ENCODE measurements at regions not wholly inside any gene's neighbourhood (a gene's known extent, or its start where the extent isn't known, plus 50 kb on each side); places are given as distances from the start of the nearest gene placed in this dataset.
A peak's percentile ranks its signal among the peaks of the same experiment; 100 is the strongest.

GRCh38 chr16:85181739-85182129 lies 69.5 kb upstream of the CIBAR2 start:
- peak in 1 of 2 donors; percentile 58 for DNase-seq
- peaks cover 67% of the 10 kb centered on the region for H3K36me3 ChIP-seq (ENCODE audit: control insufficient read depth, insufficient read depth, low read length)
- no CpG with 5 or more reads among the region's 18 CpGs for WGBS (ENCODE audit: insufficient coverage, low lambda C conversion rate)

DNA sequence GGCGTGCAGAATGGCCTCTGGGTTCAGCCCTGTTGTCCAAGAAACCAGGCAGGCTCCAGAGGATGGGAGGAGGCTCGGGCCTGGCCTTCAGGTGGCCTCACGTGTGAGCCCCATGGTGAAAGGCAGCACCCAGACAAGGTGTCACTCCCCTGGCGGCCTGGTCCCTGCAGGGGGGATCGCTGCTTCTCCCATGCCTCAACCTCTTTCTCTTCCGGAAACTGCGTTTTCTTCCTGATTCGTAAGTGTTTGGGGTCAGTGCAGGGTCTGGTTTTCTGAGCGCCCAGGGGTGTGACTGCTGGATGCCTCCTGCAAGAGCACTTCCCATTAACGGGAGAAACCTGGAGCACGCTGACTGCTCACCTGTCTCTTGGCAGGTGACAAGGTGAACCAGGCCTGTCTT lies 70.0 kb upstream of the CIBAR2 start:
- DNase-seq = no peak
- H3K4me1 ChIP-seq (ENCODE audit: control insufficient read depth, insufficient read depth, low read length) = peaks cover 21% of the 10 kb centered on the region
- WGBS (ENCODE audit: insufficient coverage, low lambda C conversion rate) = no CpG with 5 or more reads among the region's 11 CpGs
- peaks cover 67% of the 10 kb centered on the region for H3K36me3 ChIP-seq (ENCODE audit: control insufficient read depth, insufficient read depth, low read length)
- no peak overlapping the region for H3K4me3 ChIP-seq (ENCODE audit: low read length)
- H3K9me3 ChIP-seq (ENCODE audit: control insufficient read depth, low read depth, low read length) = no peaks in the 10 kb centered on the region
- no peaks in the 10 kb centered on the region for H3K27me3 ChIP-seq (ENCODE audit: control insufficient read depth, insufficient read depth, low read length)
- no peak overlapping the region for H3K27ac ChIP-seq (ENCODE audit: low read length)

More at GRCh38 chr16:85181739-85182129, 69.5 kb upstream of the CIBAR2 start:
- Histone ChIP-seq H3K4me3 (ENCODE audit: low read length) (no peak overlapping the region), H3K27me3 (ENCODE audit: control insufficient read depth, insufficient read depth, low read length) (no peaks in the 10 kb centered on the region), H3K9me3 (ENCODE audit: control insufficient read depth, low read depth, low read length) (no peaks in the 10 kb centered on the region), H3K4me1 (ENCODE audit: control insufficient read depth, insufficient read depth, low read length) (peaks cover 18% of the 10 kb centered on the region), H3K27ac (ENCODE audit: low read length) (peak overlapping the region; percentile 17)

GRCh38 chr16:85182774-85183173 lies 70.5 kb upstream of the CIBAR2 start:
- WGBS (ENCODE audit: insufficient coverage, low lambda C conversion rate) = 80% methylated on average over 1 of the region's 13 CpGs
- no peak overlapping the region for H3K27ac ChIP-seq (ENCODE audit: low read length)
- no peaks in the 10 kb centered on the region for H3K9me3 ChIP-seq (ENCODE audit: control insufficient read depth, low read depth, low read length)
- no peak overlapping the region for H3K4me3 ChIP-seq (ENCODE audit: low read length)
- H3K4me1 ChIP-seq (ENCODE audit: control insufficient read depth, insufficient read depth, low read length) = peaks cover 22% of the 10 kb centered on the region
- H3K27me3 ChIP-seq (ENCODE audit: control insufficient read depth, insufficient read depth, low read length) = no peaks in the 10 kb centered on the region
- H3K36me3 ChIP-seq (ENCODE audit: control insufficient read depth, insufficient read depth, low read length) = peaks cover 68% of the 10 kb centered on the region
- DNase-seq = no peak

DNA sequence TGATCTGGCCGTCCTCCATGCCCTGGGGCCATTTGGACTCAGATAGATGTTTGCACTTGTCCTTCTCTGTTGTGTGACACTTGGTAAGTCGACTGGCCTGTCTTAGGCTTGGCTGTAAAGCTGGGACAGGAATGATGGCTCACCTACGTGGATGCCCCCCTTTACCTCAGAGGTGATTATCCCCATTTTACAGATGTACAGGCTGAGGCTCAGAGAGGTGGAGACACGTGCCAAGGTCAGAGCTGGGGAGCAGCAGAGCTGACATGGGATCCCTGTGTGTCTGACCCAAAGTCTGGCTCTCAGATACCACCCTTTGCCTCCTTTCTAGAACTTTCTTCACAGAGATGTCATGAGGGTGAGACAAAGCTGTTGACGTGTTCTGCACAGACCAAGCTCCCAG lies 71.3 kb upstream of the CIBAR2 start:
- WGBS (ENCODE audit: insufficient coverage, low lambda C conversion rate) = no CpG with 5 or more reads among the region's 5 CpGs
- DNase-seq = no peak
- Histone ChIP-seq H3K27me3 (ENCODE audit: control insufficient read depth, insufficient read depth, low read length) (no peaks in the 10 kb centered on the region), H3K9me3 (ENCODE audit: control insufficient read depth, low read depth, low read length) (no peaks in the 10 kb centered on the region), H3K27ac (ENCODE audit: low read length) (no peak overlapping the region), H3K4me3 (ENCODE audit: low read length) (no peak overlapping the region), H3K4me1 (ENCODE audit: control insufficient read depth, insufficient read depth, low read length) (peaks cover 22% of the 10 kb centered on the region), H3K36me3 (ENCODE audit: control insufficient read depth, insufficient read depth, low read length) (peaks cover 63% of the 10 kb centered on the region)

DNA sequence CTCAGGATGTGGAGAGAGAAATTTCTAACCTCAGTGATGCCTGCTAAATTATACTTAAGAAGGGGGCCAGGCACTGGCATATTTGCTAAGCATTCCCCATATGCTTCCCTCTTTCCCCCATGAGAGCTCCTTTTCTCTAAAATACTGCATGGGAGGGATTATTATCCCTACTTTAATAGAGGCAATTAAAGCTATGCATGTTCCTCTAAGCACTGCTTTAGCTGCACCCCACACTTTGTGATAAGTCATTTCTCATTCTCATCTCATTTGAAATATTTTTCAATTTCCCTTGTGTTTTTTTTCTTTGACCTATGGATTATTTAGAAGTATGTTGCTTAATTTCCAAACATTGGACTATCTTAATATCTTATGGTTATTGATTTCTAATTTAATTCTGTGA lies 72.1 kb upstream of the CIBAR2 start:
- H3K27me3 ChIP-seq (ENCODE audit: control insufficient read depth, insufficient read depth, low read length) = no peaks in the 10 kb centered on the region
- no peak for DNase-seq
- no peaks in the 10 kb centered on the region for H3K9me3 ChIP-seq (ENCODE audit: control insufficient read depth, low read depth, low read length)
- no peak overlapping the region for H3K27ac ChIP-seq (ENCODE audit: low read length)
- H3K4me1 ChIP-seq (ENCODE audit: control insufficient read depth, insufficient read depth, low read length) = peaks cover 26% of the 10 kb centered on the region
- no peak overlapping the region for H3K4me3 ChIP-seq (ENCODE audit: low read length)
- H3K36me3 ChIP-seq (ENCODE audit: control insufficient read depth, insufficient read depth, low read length) = peaks cover 57% of the 10 kb centered on the region

DNA sequence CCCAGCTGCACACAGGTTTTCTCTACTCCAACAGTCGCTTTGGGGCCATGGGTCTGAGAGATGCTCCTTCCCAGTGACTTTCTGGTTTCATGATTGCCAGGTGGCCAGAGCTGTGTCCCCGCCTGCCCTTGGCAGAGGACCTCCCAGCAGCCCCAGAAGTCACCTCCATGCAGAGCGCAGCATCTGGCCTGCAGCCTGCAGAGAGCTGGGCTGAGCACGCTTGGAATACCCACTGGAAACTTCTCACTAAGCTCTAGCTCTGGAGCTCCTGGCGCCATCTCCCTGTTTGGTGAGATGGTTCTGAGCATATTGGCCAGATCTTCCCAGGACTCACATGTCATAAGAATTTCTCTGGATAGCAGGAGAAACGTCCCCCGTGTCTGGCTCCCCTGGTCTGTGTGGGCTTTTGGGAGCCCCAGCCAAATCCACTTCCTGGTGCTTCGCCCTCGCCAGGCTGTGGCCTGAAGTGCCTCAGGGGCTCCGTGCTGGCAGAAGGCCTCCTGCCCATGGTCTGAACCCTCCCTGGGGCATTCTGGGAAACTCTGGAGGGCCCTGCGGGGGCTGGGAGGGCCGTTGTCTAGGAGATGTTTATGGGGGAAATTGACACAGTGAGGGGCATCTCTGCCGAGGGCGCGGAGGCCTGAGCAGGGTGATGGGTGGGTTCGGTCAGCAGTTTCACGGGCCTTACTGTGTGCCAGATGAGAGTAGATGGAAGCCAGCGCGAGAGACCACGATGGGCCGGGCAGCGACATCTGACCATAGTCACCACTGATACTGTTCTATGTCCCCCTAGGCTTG lies 73.2 kb upstream of the CIBAR2 start:
- H3K9me3 ChIP-seq (ENCODE audit: control insufficient read depth, low read depth, low read length) = no peaks in the 10 kb centered on the region
- peaks cover 28% of the 10 kb centered on the region for H3K4me1 ChIP-seq (ENCODE audit: control insufficient read depth, insufficient read depth, low read length)
- H3K4me3 ChIP-seq (ENCODE audit: low read length) = no peak overlapping the region
- WGBS (ENCODE audit: insufficient coverage, low lambda C conversion rate) = no CpG with 5 or more reads among the region's 22 CpGs
- H3K27ac ChIP-seq (ENCODE audit: low read length) = no peak overlapping the region
- H3K36me3 ChIP-seq (ENCODE audit: control insufficient read depth, insufficient read depth, low read length) = peaks cover 49% of the 10 kb centered on the region
- H3K27me3 ChIP-seq (ENCODE audit: control insufficient read depth, insufficient read depth, low read length) = no peaks in the 10 kb centered on the region
- DNase-seq = no peak

DNA sequence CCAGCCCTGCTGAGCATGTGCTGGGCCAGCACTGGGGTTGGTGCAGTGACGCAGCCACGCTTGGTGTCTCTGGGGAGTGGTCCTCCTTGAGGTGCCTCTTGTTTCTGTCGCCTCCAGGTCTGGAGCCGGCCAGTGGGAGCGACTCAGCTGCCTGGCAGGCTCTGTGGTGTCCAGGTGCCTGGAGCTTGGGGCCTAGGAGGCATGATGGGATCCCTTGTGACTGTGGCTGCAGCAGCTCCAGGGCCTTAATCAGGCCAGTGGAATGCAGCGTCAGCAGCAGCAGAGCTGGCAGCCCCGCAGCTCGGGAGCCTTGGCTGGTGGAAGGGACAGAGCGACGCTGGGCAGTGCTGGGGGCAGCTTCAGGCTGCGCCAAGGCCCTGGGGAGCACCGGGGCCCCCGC lies 74.7 kb upstream of the CIBAR2 start:
- peaks cover 21% of the 10 kb centered on the region for H3K4me1 ChIP-seq (ENCODE audit: control insufficient read depth, insufficient read depth, low read length)
- peak in 1 of 2 donors; percentile 26 for DNase-seq
- peak overlapping the region; percentile 32 for H3K27ac ChIP-seq (ENCODE audit: low read length)
- no peak overlapping the region for H3K4me3 ChIP-seq (ENCODE audit: low read length)
- no peaks in the 10 kb centered on the region for H3K27me3 ChIP-seq (ENCODE audit: control insufficient read depth, insufficient read depth, low read length)
- WGBS (ENCODE audit: insufficient coverage, low lambda C conversion rate) = no CpG with 5 or more reads among the region's 13 CpGs
- no peaks in the 10 kb centered on the region for H3K9me3 ChIP-seq (ENCODE audit: control insufficient read depth, low read depth, low read length)
- H3K36me3 ChIP-seq (ENCODE audit: control insufficient read depth, insufficient read depth, low read length) = peaks cover 49% of the 10 kb centered on the region

DNA sequence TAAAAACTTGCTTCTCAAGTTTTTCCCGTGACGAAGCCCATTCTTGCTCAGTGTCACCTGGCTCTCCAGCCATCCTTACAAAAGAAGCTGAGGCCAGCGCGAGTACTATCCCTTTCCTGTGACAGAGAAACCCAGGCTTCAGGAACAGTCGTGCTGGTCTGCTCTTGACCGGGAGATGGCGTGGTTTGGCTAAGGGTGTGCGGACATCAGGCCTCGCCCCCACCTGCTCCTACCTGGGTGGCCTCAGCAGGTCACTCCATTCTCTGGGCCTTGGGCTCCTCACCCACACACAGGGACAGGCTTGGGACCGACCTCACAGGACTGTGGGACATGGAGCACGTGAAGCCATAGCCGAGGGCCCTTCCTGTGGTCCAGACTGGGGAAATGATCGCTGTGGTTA lies 75.2 kb upstream of the CIBAR2 start:
- no peak for DNase-seq

DNA sequence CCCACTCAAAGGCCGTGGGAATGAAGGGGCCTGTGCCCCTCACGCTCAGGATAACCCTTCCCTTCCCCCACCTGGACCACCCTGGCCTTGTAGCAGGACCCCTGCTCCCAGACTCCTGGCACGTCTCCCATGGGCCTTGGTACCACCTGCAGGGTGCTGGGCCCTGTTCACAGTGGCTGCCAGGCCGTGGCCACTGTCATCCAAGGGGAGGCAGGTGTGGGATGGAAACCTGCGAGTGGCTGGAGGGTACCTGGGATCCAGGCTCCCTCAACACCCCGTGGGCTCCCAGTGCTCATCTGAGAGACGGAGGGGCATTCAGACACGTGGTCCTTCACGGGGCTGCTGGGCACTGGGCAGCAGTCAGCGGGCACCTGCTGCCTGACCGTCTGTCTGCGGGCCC lies 75.6 kb upstream of the CIBAR2 start:
- H3K4me3 ChIP-seq (ENCODE audit: low read length) = no peak overlapping the region
- peaks cover 42% of the 10 kb centered on the region for H3K36me3 ChIP-seq (ENCODE audit: control insufficient read depth, insufficient read depth, low read length)
- H3K27me3 ChIP-seq (ENCODE audit: control insufficient read depth, insufficient read depth, low read length) = no peaks in the 10 kb centered on the region
- no CpG with 5 or more reads among the region's 12 CpGs for WGBS (ENCODE audit: insufficient coverage, low lambda C conversion rate)
- H3K4me1 ChIP-seq (ENCODE audit: control insufficient read depth, insufficient read depth, low read length) = peaks cover 26% of the 10 kb centered on the region
- no peaks in the 10 kb centered on the region for H3K9me3 ChIP-seq (ENCODE audit: control insufficient read depth, low read depth, low read length)
- no peak for DNase-seq
- H3K27ac ChIP-seq (ENCODE audit: low read length) = no peak overlapping the region

More for the DNA sequence above, 75.2 kb upstream of the CIBAR2 start:
- no peaks in the 10 kb centered on the region for H3K27me3 ChIP-seq (ENCODE audit: control insufficient read depth, insufficient read depth, low read length)
- peaks cover 45% of the 10 kb centered on the region for H3K36me3 ChIP-seq (ENCODE audit: control insufficient read depth, insufficient read depth, low read length)
- H3K4me1 ChIP-seq (ENCODE audit: control insufficient read depth, insufficient read depth, low read length) = peaks cover 22% of the 10 kb centered on the region
- H3K9me3 ChIP-seq (ENCODE audit: control insufficient read depth, low read depth, low read length) = no peaks in the 10 kb centered on the region
- H3K27ac ChIP-seq (ENCODE audit: low read length) = peak overlapping the region; percentile 32
- no peak overlapping the region for H3K4me3 ChIP-seq (ENCODE audit: low read length)
- WGBS (ENCODE audit: insufficient coverage, low lambda C conversion rate) = no CpG with 5 or more reads among the region's 13 CpGs

GRCh38 chr16:85188822-85189672 lies 76.8 kb upstream of the CIBAR2 start:
- H3K4me1 ChIP-seq (ENCODE audit: control insufficient read depth, insufficient read depth, low read length) = peaks cover 28% of the 10 kb centered on the region
- 73% methylated on average over 2 of the region's 3 CpGs for WGBS (ENCODE audit: insufficient coverage, low lambda C conversion rate)
- DNase-seq = no peak
- peaks cover 31% of the 10 kb centered on the region for H3K36me3 ChIP-seq (ENCODE audit: control insufficient read depth, insufficient read depth, low read length)
- H3K27me3 ChIP-seq (ENCODE audit: control insufficient read depth, insufficient read depth, low read length) = no peaks in the 10 kb centered on the region
- no peaks in the 10 kb centered on the region for H3K9me3 ChIP-seq (ENCODE audit: control insufficient read depth, low read depth, low read length)
- no peak overlapping the region for H3K4me3 ChIP-seq (ENCODE audit: low read length)
- H3K27ac ChIP-seq (ENCODE audit: low read length) = no peak overlapping the region
